ENCODE measurements at regions not wholly inside any gene's neighbourhood (a gene's known extent, or its start where the extent isn't known, plus 50 kb on each side); places are given as distances from the start of the nearest gene placed in this dataset.

GRCh38 chr3:6723205-6723604, 137.7 kb upstream of the GRM7 start:
- TF ChIP-seq, protein P1, sequence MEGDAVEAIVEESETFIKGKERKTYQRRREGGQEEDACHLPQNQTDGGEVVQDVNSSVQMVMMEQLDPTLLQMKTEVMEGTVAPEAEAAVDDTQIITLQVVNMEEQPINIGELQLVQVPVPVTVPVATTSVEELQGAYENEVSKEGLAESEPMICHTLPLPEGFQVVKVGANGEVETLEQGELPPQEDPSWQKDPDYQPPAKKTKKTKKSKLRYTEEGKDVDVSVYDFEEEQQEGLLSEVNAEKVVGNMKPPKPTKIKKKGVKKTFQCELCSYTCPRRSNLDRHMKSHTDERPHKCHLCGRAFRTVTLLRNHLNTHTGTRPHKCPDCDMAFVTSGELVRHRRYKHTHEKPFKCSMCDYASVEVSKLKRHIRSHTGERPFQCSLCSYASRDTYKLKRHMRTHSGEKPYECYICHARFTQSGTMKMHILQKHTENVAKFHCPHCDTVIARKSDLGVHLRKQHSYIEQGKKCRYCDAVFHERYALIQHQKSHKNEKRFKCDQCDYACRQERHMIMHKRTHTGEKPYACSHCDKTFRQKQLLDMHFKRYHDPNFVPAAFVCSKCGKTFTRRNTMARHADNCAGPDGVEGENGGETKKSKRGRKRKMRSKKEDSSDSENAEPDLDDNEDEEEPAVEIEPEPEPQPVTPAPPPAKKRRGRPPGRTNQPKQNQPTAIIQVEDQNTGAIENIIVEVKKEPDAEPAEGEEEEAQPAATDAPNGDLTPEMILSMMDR (IDR thresholded peaks at IDR 0.05) = no peak
- no peak for TF ChIP-seq EP300 (IDR thresholded peaks at IDR 0.05)
